ENCODE measurements at regions not wholly inside any gene's neighbourhood (a gene's known extent, or its start where the extent isn't known, plus 50 kb on each side); places are given as distances from the start of the nearest gene placed in this dataset.

DNA sequence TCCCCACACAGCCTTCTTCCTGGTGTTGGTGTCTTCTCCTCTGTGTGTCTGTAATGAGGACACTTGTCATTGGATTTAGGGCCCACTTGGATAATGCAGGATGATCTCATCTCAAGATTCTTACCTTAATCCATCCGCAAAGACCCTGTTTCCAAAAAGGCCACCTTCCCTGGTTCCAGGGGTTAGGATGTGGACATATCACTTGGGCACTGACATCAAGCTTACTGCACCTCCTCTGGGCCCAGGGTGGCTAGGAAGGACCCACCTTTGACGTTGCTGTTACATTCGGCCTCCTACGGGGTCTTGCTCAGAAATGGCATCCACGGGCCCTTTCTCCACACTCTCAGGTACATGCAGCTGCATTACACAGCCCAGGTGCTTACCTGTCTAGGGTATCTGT is 535.9 kb downstream of the BRD1 start:
- DNase-seq (ENCODE audit: low read depth, low spot score), result no peak

GRCh38 chr22:49291169-49291568 is 536.5 kb downstream of the BRD1 start:
- no peak for DNase-seq (ENCODE audit: low read depth, low spot score)

- DNase-seq (ENCODE audit: low read depth, low spot score), result no peak
Observed at GRCh38 chr22:49290711-49291110, 537.0 kb downstream of the BRD1 start.

DNA sequence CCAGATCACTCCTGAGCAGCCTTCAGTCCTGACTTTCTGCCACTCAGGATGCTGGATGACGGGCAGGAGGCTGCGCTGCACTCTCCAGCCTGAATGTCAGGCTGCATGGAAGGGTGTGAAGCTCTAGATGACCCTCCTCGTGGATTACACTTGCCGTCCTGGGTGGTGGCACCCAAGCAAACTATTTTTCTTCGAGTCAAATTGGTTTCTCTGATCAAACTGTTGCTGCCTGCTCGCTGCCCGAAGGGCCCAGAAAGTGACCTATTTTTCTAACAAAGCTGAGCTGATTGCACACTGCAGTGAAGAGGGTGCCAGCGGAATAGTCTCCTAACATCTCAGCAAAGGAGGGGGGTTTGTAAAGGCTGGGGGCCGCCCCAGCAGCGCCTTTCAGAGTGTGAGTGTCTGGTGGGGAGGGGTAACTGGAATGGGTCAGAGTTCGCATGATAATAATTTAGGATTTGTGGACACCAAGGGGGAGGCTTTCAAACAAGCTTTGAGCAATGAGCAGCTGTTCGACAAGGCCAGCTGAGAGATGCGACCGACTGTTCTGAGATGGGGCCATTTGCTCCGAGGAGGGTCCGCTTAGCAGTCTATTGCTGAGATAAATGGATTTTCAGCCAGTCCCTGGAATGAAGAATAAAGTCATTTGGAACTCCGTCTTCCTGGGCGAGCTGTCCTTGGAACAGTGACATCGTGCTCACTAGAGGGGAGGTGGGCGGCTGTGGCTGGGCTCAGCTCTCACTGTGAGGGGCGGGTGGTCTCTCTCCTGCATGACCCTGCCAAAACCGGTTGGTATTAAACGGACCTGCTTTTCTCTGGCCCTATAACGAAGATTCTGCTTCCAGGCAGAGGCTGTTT is 537.6 kb downstream of the BRD1 start:
- no peak for DNase-seq (ENCODE audit: low read depth, low spot score)

- no peak for DNase-seq (ENCODE audit: low read depth, low spot score)
Observed at GRCh38 chr22:49286181-49286760, 541.4 kb downstream of the BRD1 start.

- no peak for DNase-seq (ENCODE audit: low read depth, low spot score)
Observed at GRCh38 chr22:49284931-49285330, 542.7 kb downstream of the BRD1 start.

- no peak for DNase-seq (ENCODE audit: low read depth, low spot score)
Observed at GRCh38 chr22:49284056-49284784, 543.5 kb downstream of the BRD1 start.

- DNase-seq (ENCODE audit: low read depth, low spot score), result no peak
Observed at GRCh38 chr22:49282596-49282995, 545.1 kb downstream of the BRD1 start.

- no peak for DNase-seq (ENCODE audit: low read depth, low spot score)
Observed at GRCh38 chr22:49281467-49282340, 546.0 kb downstream of the BRD1 start.

DNA sequence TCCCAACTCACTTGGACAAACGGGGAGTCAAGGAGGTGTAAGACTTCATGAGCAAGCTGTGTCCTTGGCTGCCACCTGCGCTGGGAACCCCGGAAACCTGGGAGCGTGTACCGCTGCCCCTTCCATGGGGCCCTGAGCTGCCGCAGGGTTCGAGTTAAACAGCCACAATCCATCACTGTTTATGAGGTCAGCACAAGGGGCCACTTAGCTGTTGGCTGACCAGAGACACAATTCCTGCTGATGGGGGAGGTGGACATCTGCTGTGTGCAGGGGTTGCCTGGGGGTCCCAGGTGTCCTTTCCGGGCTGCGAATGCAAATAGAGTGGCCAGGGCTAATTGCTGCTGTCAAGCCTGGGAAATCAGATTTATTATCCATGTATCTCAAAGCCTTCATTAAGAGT is 549.3 kb downstream of the BRD1 start:
- no peak for DNase-seq (ENCODE audit: low read depth, low spot score)

- DNase-seq (ENCODE audit: low read depth, low spot score), result no peak
Observed at GRCh38 chr22:49276567-49276966, 551.1 kb downstream of the BRD1 start.

DNA sequence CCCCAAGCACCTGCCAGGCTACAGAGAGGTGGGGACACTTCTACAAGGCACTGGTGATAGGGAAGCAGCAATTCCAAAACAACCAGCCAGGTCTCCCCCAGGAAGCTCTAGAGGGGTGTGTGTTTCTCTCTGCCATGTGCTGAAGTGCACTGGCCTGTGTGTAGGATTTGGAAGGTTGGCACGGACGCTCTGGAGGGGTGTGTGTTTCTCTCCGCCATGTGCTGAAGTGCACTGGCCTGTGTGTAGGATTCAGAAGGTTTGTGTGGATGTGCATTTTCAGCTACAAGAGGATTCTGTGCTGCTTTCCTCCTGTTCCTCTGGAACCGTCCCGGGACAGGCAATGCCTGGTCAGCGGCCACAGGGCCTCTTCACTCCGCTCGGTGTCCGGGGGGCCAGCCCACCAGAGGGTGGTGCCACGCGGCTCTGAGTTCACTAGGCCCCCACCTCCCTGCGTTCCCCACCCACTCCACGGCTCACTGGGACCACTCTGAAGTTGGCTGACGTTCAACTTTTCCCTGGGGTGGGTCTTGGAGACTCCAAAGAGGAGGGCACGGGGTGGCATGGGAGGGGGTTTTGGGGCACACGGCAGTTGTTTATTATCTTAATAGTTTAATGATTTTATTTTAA is 552.8 kb downstream of the BRD1 start:
- no peak for DNase-seq (ENCODE audit: low read depth, low spot score)

- no peak for DNase-seq (ENCODE audit: low read depth, low spot score)
Observed at GRCh38 chr22:49272546-49273125, 555.0 kb downstream of the BRD1 start.

- no peak for DNase-seq (ENCODE audit: low read depth, low spot score)
Observed at GRCh38 chr22:49271831-49272230, 555.8 kb downstream of the BRD1 start.

- no peak for DNase-seq (ENCODE audit: low read depth, low spot score)
Observed at GRCh38 chr22:49271369-49271727, 556.3 kb downstream of the BRD1 start.

DNA sequence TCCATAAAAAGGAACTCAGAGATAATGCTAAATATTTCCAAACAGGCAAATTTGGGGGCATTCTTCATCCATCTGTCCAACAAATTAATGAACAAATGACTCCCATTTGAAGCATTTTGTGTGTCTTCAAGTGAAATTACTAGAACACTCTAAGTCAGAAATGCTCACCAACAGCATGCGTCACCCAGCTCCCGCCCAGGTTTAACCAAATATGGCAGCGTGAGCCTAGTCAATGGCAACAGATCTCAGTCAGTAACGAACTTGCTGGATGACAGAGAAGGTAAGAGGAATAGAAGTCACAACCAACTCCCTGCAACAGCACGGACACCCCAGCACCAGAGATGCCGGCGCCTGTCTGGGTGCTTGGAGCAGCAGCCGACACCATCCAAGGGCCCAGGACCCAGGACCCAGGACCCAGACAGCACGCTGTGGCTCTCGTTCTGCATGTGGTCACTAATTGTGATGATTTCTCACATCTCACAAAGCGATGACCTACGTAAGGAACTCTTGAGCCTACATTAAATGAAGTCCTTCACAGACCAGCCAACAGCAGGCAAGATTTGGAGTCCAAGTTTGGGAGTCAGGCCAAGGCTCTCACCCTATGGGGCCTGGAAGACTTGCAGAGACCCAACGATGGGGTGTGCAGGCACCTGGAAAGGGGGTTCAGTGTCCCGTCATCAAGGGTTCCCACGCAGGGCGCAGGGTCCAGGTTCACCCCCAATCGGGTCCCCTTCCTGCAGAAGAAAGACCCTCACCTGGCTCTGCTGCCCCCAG is 556.9 kb downstream of the BRD1 start:
- no peak for DNase-seq (ENCODE audit: low read depth, low spot score)

DNA sequence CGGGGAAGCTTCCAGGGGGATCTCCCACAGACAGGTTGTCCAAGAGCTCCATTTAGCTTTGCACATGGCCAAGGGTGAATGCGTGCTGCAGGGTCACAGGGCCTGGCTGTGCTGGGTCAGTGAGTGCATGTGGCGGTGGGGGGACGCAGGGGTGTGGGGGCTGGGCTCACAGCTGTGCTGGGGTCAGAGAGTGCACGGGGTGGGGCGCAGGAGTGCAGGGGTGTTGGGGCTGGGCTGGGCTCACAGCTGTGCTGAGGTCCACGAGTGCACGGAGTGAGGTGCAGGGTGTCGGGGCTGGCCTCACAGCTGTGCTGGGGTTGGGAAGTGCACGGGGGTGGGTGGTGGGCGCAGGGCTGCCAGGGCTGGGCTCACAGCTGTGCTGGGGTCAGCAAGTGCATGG is 557.7 kb downstream of the BRD1 start:
- no peak for DNase-seq (ENCODE audit: low read depth, low spot score)

DNA sequence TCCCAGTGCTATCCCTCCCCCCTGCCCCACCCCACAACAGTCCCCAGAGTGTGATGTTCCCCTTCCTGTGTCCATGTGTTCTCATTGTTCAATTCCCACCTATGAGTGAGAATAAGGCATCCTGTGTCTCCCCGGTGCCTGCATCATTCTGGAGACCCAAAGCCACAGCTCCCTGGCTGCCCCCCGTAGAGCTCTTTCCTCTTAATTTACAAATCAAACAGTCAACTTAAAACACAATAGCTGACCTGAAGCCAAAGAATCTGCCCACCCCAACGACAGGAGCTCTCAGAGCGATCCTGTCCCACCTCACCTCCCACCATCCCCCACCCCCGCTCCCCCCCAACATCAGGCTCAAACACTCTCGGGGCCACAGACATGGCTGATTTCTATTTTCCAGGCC is 558.3 kb downstream of the BRD1 start:
- DNase-seq (ENCODE audit: low read depth, low spot score), result peak; percentile 42

GRCh38 chr22:49268924-49269323 is 558.7 kb downstream of the BRD1 start:
- DNase-seq (ENCODE audit: low read depth, low spot score), result no peak

DNA sequence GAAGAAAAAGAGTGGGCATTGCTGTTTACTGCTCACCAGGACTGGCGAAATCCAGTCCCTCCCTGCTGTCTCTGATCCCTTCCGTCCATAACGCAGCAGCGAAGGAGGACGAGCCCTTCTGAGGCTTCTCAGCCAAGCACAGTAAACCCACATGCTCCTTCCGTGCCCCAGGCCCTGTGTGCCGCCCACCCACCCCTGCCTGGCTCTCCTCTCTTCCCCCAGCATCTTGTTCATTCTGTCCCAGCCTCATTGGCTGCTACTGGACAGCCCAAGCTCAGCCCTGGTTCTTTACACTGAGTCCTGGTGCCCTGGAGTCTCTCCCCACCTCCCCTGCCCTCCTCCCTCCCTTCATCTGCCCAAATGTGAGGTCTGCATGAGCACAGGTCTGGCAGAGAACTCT is 559.7 kb downstream of the BRD1 start:
- no peak for DNase-seq (ENCODE audit: low read depth, low spot score)
